ENCODE measurements at regions not wholly inside any gene's neighbourhood (a gene's known extent, or its start where the extent isn't known, plus 50 kb on each side); places are given as distances from the start of the nearest gene placed in this dataset.
"Not testable (repeated sequence)": the region's sequence is repeated elsewhere in the genome, so short reads cannot be mapped to it uniquely, and the experiment has no call there.

GRCh38 chr5:38645508-38645907, 89.1 kb upstream of the LIFR start:
- no peak for DNase-seq

- no peak for DNase-seq
Observed at GRCh38 chr5:38648703-38649291, 92.4 kb upstream of the LIFR start.

GRCh38 chr5:38650540-38650939, 94.1 kb upstream of the LIFR start:
- DNase-seq: no peak

GRCh38 chr5:38650946-38651345, 94.5 kb upstream of the LIFR start:
- peak; percentile 78 for DNase-seq

- peak; percentile 75 for DNase-seq
Observed at GRCh38 chr5:38651806-38652205, 95.4 kb upstream of the LIFR start.

GRCh38 chr5:38653389-38653788, 96.9 kb upstream of the LIFR start:
- DNase-seq: no peak

- DNase-seq: no peak
Observed at GRCh38 chr5:38655691-38656090, 99.2 kb upstream of the LIFR start.

- no peak for DNase-seq
Observed at GRCh38 chr5:38656568-38656967, 100.1 kb upstream of the LIFR start.

- DNase-seq: no peak
Observed at GRCh38 chr5:38657020-38657419, 100.6 kb upstream of the LIFR start.

- DNase-seq: no peak
Observed at GRCh38 chr5:38660194-38660668, 103.8 kb upstream of the LIFR start.

GRCh38 chr5:38662090-38662489, 105.6 kb upstream of the LIFR start:
- DNase-seq: no peak

GRCh38 chr5:38663249-38663648, 106.8 kb upstream of the LIFR start:
- no peak for DNase-seq

GRCh38 chr5:38666668-38667498, 110.4 kb upstream of the LIFR start:
- peak; percentile 30 for DNase-seq

GRCh38 chr5:38667499-38667776, 111.0 kb upstream of the LIFR start:
- no peak for DNase-seq

- no peak for DNase-seq
Observed at GRCh38 chr5:38669361-38669880, 113.0 kb upstream of the LIFR start.

- no peak for DNase-seq
Observed at GRCh38 chr5:38670066-38670465, 113.6 kb upstream of the LIFR start.

GRCh38 chr5:38670878-38671277, 114.4 kb upstream of the LIFR start:
- DNase-seq: peak; percentile 35

- peak; percentile 93 for DNase-seq
Observed at GRCh38 chr5:38672059-38672788, 115.8 kb upstream of the LIFR start.

- no peak for DNase-seq
Observed at GRCh38 chr5:38673671-38674071, 117.2 kb upstream of the LIFR start.

GRCh38 chr5:38675443-38675842, 119.0 kb upstream of the LIFR start:
- no peak for DNase-seq

- no peak for DNase-seq
Observed at GRCh38 chr5:38677636-38678035, 121.2 kb upstream of the LIFR start.

- no peak for DNase-seq
Observed at GRCh38 chr5:38678076-38678475, 121.6 kb upstream of the LIFR start.

- not testable (repeated sequence) for DNase-seq
Observed at GRCh38 chr5:38678697-38679096, 122.3 kb upstream of the LIFR start.
